GM23338 (cell line): ENCODE measurements at regions not wholly inside any gene's neighbourhood (a gene's known extent, or its start where the extent isn't known, plus 50 kb on each side); places are given as distances from the start of the nearest gene placed in this dataset.

Experiments used
- CREB1 ChIP-seq: fragments of 250-450 bp; sonication (Bioruptor Pico); IDR thresholded peaks from 2 replicates; pipeline ENCODE4 v1.5.0; 2020; ENCODE audit warnings: low read depth, mild to moderate bottlenecking, moderate library complexity
- ETS1 ChIP-seq: IDR thresholded peaks from 2 replicates; pipeline ENCODE4 v1.6.1; 2016; ENCODE audit warnings: antibody characterized with exemption
- EZH2 ChIP-seq: fragments of 200-600 bp; sonication (generic); IDR thresholded peaks from one replicate; pipeline ENCODE4 v1.8.0; 2017; ENCODE audit warnings: antibody characterized with exemption, mild to moderate bottlenecking, low read depth; ENCODE audit not compliant: unreplicated experiment
- EZH2phosphoT487 ChIP-seq: fragments of 200-600 bp; sonication (generic); IDR thresholded peaks from one replicate; pipeline ENCODE4 v1.8.1; 2018; ENCODE audit warnings: antibody characterized with exemption; ENCODE audit not compliant: unreplicated experiment
- JUNB ChIP-seq: IDR thresholded peaks from one replicate; pipeline ENCODE4 v1.6.1; 2016; ENCODE audit warnings: antibody characterized with exemption; ENCODE audit not compliant: unreplicated experiment
- NANOG ChIP-seq: IDR thresholded peaks from 2 replicates; pipeline ENCODE4 v1.6.1; 2016; ENCODE audit warnings: antibody characterized with exemption, borderline replicate concordance
- POLR2AphosphoS5 ChIP-seq: IDR thresholded peaks from 2 replicates; pipeline ENCODE4 v1.6.1; 2016; ENCODE audit warnings: antibody characterized with exemption, low read depth
- REST ChIP-seq: IDR thresholded peaks from one replicate; pipeline ENCODE4 v1.6.1; 2018; ENCODE audit warnings: antibody characterized with exemption; ENCODE audit not compliant: unreplicated experiment
- STAT1 ChIP-seq: IDR thresholded peaks from one replicate; pipeline ENCODE4 v1.6.1; 2016; ENCODE audit warnings: antibody characterized with exemption; ENCODE audit not compliant: unreplicated experiment
- ZNF114 ChIP-seq: fragments of 250-450 bp; sonication (Bioruptor Pico); IDR thresholded peaks from 2 replicates; pipeline ENCODE4 v1.5.0; 2020; ENCODE audit warnings: mild to moderate bottlenecking, moderate library complexity
- ZNF331 ChIP-seq: fragments of 250-450 bp; sonication (Bioruptor Pico); IDR thresholded peaks from 2 replicates; pipeline ENCODE4 v1.5.0; 2020; ENCODE audit warnings: low read depth, mild to moderate bottlenecking, moderate library complexity
- ZNF462 ChIP-seq: fragments of 250-450 bp; sonication (Bioruptor Pico); IDR thresholded peaks from 2 replicates; pipeline ENCODE4 v1.5.0; 2020; ENCODE audit warnings: mild to moderate bottlenecking, moderate library complexity
- TF ChIP-seq, protein P1 (sequence below), 2 experiments: fragments of 200-600 bp in 1 of 2; sonication (generic) in 1 of 2; conservative IDR thresholded peaks; 2 replicates each; pipeline versions ENCODE4 v1.5.1 to v1.6.1; 2016 to 2017; ENCODE audit warnings: antibody characterized with exemption in 2 of 2, low read depth in 2 of 2, mild to moderate bottlenecking in 2 of 2, moderate library complexity in 1 of 2

GRCh38 chr20:63081831-63082230, 75.1 kb upstream of the BHLHE23 start:
- TF ChIP-seq, protein P1, sequence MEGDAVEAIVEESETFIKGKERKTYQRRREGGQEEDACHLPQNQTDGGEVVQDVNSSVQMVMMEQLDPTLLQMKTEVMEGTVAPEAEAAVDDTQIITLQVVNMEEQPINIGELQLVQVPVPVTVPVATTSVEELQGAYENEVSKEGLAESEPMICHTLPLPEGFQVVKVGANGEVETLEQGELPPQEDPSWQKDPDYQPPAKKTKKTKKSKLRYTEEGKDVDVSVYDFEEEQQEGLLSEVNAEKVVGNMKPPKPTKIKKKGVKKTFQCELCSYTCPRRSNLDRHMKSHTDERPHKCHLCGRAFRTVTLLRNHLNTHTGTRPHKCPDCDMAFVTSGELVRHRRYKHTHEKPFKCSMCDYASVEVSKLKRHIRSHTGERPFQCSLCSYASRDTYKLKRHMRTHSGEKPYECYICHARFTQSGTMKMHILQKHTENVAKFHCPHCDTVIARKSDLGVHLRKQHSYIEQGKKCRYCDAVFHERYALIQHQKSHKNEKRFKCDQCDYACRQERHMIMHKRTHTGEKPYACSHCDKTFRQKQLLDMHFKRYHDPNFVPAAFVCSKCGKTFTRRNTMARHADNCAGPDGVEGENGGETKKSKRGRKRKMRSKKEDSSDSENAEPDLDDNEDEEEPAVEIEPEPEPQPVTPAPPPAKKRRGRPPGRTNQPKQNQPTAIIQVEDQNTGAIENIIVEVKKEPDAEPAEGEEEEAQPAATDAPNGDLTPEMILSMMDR (conservative IDR thresholded peaks at IDR 0.05; ENCODE audit: low read depth in 2 of 2) = no peak
- no peak for TF ChIP-seq REST
- TF ChIP-seq EZH2 = no peak
- TF ChIP-seq CREB1 = no peak
- TF ChIP-seq POLR2AphosphoS5 = no peak
- no peak for TF ChIP-seq ZNF331
- TF ChIP-seq ZNF114 (CRISPR knock-in tag) = no peak
- TF ChIP-seq JUNB = no peak
- TF ChIP-seq STAT1 = no peak
- no peak for TF ChIP-seq EZH2phosphoT487
- TF ChIP-seq ETS1 = no peak
- no peak for TF ChIP-seq NANOG
- no peak for TF ChIP-seq ZNF462 (CRISPR knock-in tag)
